K562 (cell line): ENCODE measurements at regions not wholly inside any gene's neighbourhood (a gene's known extent, or its start where the extent isn't known, plus 50 kb on each side); places are given as distances from the start of the nearest gene placed in this dataset.

Experiments used
- ATAC-seq: fragments of 200-7000 bp; cut with Tn5 transposase; 3 replicates; pipeline ENCODE4 v1.9.1; 2020; ENCODE audit warnings: moderate library complexity
- BruUV-seq: library from RNA; stranded (reverse); fragments of 400-500 nt; replicated peaks from 2 replicates; lab custom pipeline; 2021; lab: Mats Ljungman, UMichigan
- CTCF ChIA-PET: fragments of 300-600 bp; formaldehyde crosslinking; extraction: SDS; loops from one replicate; lab custom pipeline; 2021; ENCODE audit warnings: low intra/inter-chr PET ratio; lab: Yijun Ruan, JAX
- POLR2A ChIA-PET: fragments of 300-600, 350-650 bp; sonication (Branson Sonifier 250); formaldehyde crosslinking; extraction: SDS; loops from one replicate; lab custom pipeline; 2021; ENCODE audit warnings: antibody characterized with exemption, inconsistent platforms; lab: Yijun Ruan, JAX
- DNase-seq, 4 experiments: peaks; one replicate each; pipeline versions ENCODE4 v3.0.0 to v3.0.0-alpha.2; 2011 to 2018; ENCODE audit warnings: low spot score in 3 of 4, mixed read lengths in 3 of 4; ENCODE audit errors: extremely low read depth in 1 of 4
- FAIRE-seq: peaks from 2 replicates; lab custom pipeline; 2011; peaks lifted over from hg19 to GRCh38; lab: Jason Lieb, UNC
- H2AFZ ChIP-seq: 2 replicates; pipeline ENCODE4 v1.6.0; 2011; ENCODE audit warnings: low read depth, low read length, control low read depth, inconsistent platforms
- H3K27ac ChIP-seq: fragments of 200-600 bp; 3 replicates; pipeline ENCODE4 v1.8.0; 2011; ENCODE audit warnings: low read depth, mild to moderate bottlenecking, control low read depth, inconsistent platforms, low read length, moderate library complexity, mixed read lengths; ENCODE audit errors: extremely low read depth
- H3K27me3 ChIP-seq, 2 experiments: fragments of 300-600 bp in 1 of 2; 2 replicates in 1 of 2; 3 replicates in 1 of 2; pipeline versions ENCODE4 v1.6.0 to v1.8.0; 2011; ENCODE audit warnings: inconsistent platforms in 2 of 2, low read length in 2 of 2, mild to moderate bottlenecking in 1 of 2, mixed read lengths in 1 of 2, moderate library complexity in 1 of 2; ENCODE audit not compliant: control insufficient read depth in 2 of 2, insufficient read depth in 2 of 2
- H3K36me3 ChIP-seq: fragments of 300-600 bp; 3 replicates; pipeline ENCODE4 v1.8.0; 2011; ENCODE audit warnings: mild to moderate bottlenecking, low read length, inconsistent platforms; ENCODE audit not compliant: control insufficient read depth, insufficient read depth
- H3K4me1 ChIP-seq, 2 experiments: fragments of 200-600 bp in 1 of 2; replicated peaks in 1 of 2; 2 replicates in 1 of 2; 3 replicates in 1 of 2; pipeline versions ENCODE4 v1.5.1 to v1.8.0; 2011; ENCODE audit warnings: inconsistent platforms in 2 of 2, low read length in 2 of 2, mild to moderate bottlenecking in 1 of 2, mixed read lengths in 1 of 2, moderate library complexity in 1 of 2; ENCODE audit not compliant: control insufficient read depth in 2 of 2, insufficient read depth in 2 of 2
- H3K4me2 ChIP-seq: 2 replicates; pipeline ENCODE4 v1.6.1; 2011; ENCODE audit warnings: low read length, control low read depth, inconsistent platforms, mixed read lengths; ENCODE audit not compliant: insufficient read depth
- H3K4me3 ChIP-seq: fragments of 200-600 bp; sonication (generic), shearing (Covaris generic); 2 replicates; pipeline ENCODE4 v1.5.1; 2016; ENCODE audit warnings: control low read depth, inconsistent platforms
- H3K79me2 ChIP-seq: fragments of 200-600 bp; 3 replicates; pipeline ENCODE4 v1.8.0; 2011; ENCODE audit warnings: low read length, inconsistent platforms; ENCODE audit not compliant: control insufficient read depth, insufficient read depth
- H3K9ac ChIP-seq, 2 experiments: 2 replicates each; pipeline versions ENCODE4 v1.6.0 to v1.6.1; 2011; ENCODE audit warnings: low read depth in 2 of 2, low read length in 2 of 2, control low read depth in 1 of 2, inconsistent platforms in 1 of 2, mild to moderate bottlenecking in 1 of 2, mixed read lengths in 1 of 2; ENCODE audit not compliant: insufficient read depth in 1 of 2
- H3K9me1 ChIP-seq: one replicate; pipeline ENCODE4 v1.6.0; 2011; ENCODE audit warnings: inconsistent platforms, mild to moderate bottlenecking, low read length, moderate library complexity; ENCODE audit not compliant: control insufficient read depth, insufficient read depth
- H3K9me3 ChIP-seq: replicated peaks from 2 replicates; pipeline ENCODE4 v1.5.1; 2011; ENCODE audit warnings: low read depth, low read length, inconsistent platforms; ENCODE audit not compliant: control insufficient read depth, insufficient read depth
- H4K20me1 ChIP-seq: replicated peaks from 2 replicates; pipeline ENCODE4 v1.6.1; 2011; ENCODE audit warnings: low read length, inconsistent platforms, mixed read lengths; ENCODE audit not compliant: control insufficient read depth, insufficient read depth
- CBX5 ChIP-seq: IDR thresholded peaks from 2 replicates; pipeline ENCODE4 v1.6.1; 2014; ENCODE audit warnings: low read depth, borderline replicate concordance
- DEAF1 ChIP-seq: fragments of 450-650 bp; formaldehyde crosslinking; IDR thresholded peaks from 2 replicates; pipeline ENCODE4 v1.4.0; 2020; ENCODE audit warnings: mild to moderate bottlenecking, moderate library complexity
- EP300 ChIP-seq: IDR thresholded peaks from 2 replicates; pipeline ENCODE4 v1.6.1; 2012; ENCODE audit warnings: low read length, improper control_type of control experiment
- ETV1 ChIP-seq: fragments of 450-650 bp; conservative IDR thresholded peaks from 2 replicates; pipeline ENCODE4 v1.6.1; 2016; ENCODE audit warnings: missing genetic modification characterization, control low read depth, low read depth, missing compliant biosample characterization
- FOSL1 ChIP-seq: fragments of 200-800 bp; sonication (Bioruptor generic); conservative IDR thresholded peaks from 2 replicates; pipeline ENCODE4 v1.6.1; 2016; ENCODE audit warnings: missing genetic modification characterization, missing compliant biosample characterization
- FOXO4 ChIP-seq: fragments of 450-650 bp; formaldehyde crosslinking; IDR thresholded peaks from 2 replicates; pipeline ENCODE4 v1.4.0; 2020; ENCODE audit warnings: mild to moderate bottlenecking, moderate library complexity
- HBP1 ChIP-seq: fragments of 450-650 bp; formaldehyde crosslinking; IDR thresholded peaks from 2 replicates; pipeline ENCODE4 v1.4.0; 2022; ENCODE audit warnings: missing genetic modification characterization
- NFIX ChIP-seq: fragments of 250-450 bp; sonication (Bioruptor Pico); IDR thresholded peaks from 2 replicates; pipeline ENCODE4 v1.4.0; 2020; ENCODE audit warnings: low read depth, mild to moderate bottlenecking, moderate library complexity
- NRF1 ChIP-seq, 2 experiments: fragments of 450-650 bp; IDR thresholded peaks in 1 of 2; conservative IDR thresholded peaks in 1 of 2; 2 replicates each; pipeline ENCODE4 v1.6.1; 2014; ENCODE audit warnings: mild to moderate bottlenecking in 2 of 2
- RBBP5 ChIP-seq: fragments of 200-600 bp; sonication (generic); IDR thresholded peaks from 2 replicates; pipeline ENCODE4 v1.6.1; 2012; ENCODE audit warnings: borderline replicate concordance, mild to moderate bottlenecking, low read length, control low read depth, inconsistent platforms; ENCODE audit not compliant: insufficient read depth, poor library complexity, severe bottlenecking
- SNIP1 ChIP-seq: fragments of 450-650 bp; IDR thresholded peaks from 2 replicates; pipeline ENCODE4 v1.7.1; 2017; ENCODE audit warnings: low read depth, mild to moderate bottlenecking
- SREBF1 ChIP-seq: fragments of 150-350 bp; IDR thresholded peaks from 2 replicates; pipeline ENCODE4 v1.6.1; 2014; ENCODE audit warnings: antibody characterized with exemption, low read depth, low read length, borderline replicate concordance
- TCF7 ChIP-seq: sonication (generic); IDR thresholded peaks from 2 replicates; pipeline ENCODE4 v1.6.1; 2016; ENCODE audit warnings: antibody characterized with exemption, borderline replicate concordance
- ZBTB26 ChIP-seq: fragments of 450-650 bp; formaldehyde crosslinking; IDR thresholded peaks from 2 replicates; pipeline ENCODE4 v1.4.0; 2022; ENCODE audit warnings: missing genetic modification characterization
- ZNF175 ChIP-seq: fragments of 200-800 bp; sonication (Bioruptor generic); IDR thresholded peaks from 2 replicates; pipeline ENCODE4 v1.6.1; 2016; ENCODE audit warnings: low read depth, mild to moderate bottlenecking, missing genetic modification characterization, missing compliant biosample characterization
- WGBS: fragments of 100-300 bp; shearing (Covaris generic); methylation state at CpG from one replicate; pipeline ENCODE4 v1.1.6; 2016; ENCODE audit warnings: low coverage, mixed read lengths; ENCODE audit not compliant: insufficient coverage; ENCODE audit errors: missing lambda C conversion rate; 5-methylcytosine and 5-hydroxymethylcytosine counted together
- in situ Hi-C: fragments of 300-500 bp; cut with MboI; formaldehyde crosslinking; loops from 4 replicates; pipeline ENCODE4 v1.15.0; 2018; ENCODE audit warnings: inconsistent platforms, mixed read lengths
- intact Hi-C: fragments of 100-400 bp; cut with micrococcal nuclease; formaldehyde crosslinking; loops from 2 replicates; pipeline ENCODE4 v1.14.2; 2022

GRCh38 chr5:58077416-58077815 lies 382.5 kb downstream of the PLK2 start (continued):
- TF ChIP-seq FOXO4 (CRISPR knock-in tag) (no peak), FOSL1 (tag) (no peak), ZNF175 (CRISPR knock-in tag) (no peak), HBP1 (no peak), ETV1 (tag) (no peak), CBX5 (no peak), SNIP1 (no peak)
- TF ChIP-seq, all 486 proteins: peak for 0

GRCh38 chr5:58076483-58077257 lies 383.2 kb downstream of the PLK2 start:
- no peak overlapping the region for H2AFZ ChIP-seq
- in situ Hi-C loops: no loop called here
- no peaks in the 10 kb centered on the region for H3K27me3 ChIP-seq
- ChIA-PET POLR2A (no interaction called here), CTCF (no interaction called here)
- no peak overlapping the region for H3K9ac ChIP-seq
- 30% methylated on average over 7 of the region's 7 CpGs for WGBS
- BruUV-seq: no TSS peak
- H4K20me1 ChIP-seq: no peaks in the 10 kb centered on the region
- no peak overlapping the region for H3K4me2 ChIP-seq
- no peaks in the 10 kb centered on the region for H3K9me1 ChIP-seq
- H3K9me3 ChIP-seq: no peaks in the 10 kb centered on the region; the same call in 1 of the 2 replicates
- DNase-seq (no peak), ATAC-seq (no peak), FAIRE-seq (no peak)
- intact Hi-C loops: loop anchor here (10.0 kb wide), 1 partner anchor 122 kb away; no protein-coding TSS in a partner anchor
- no peaks in the 10 kb centered on the region for H3K4me1 ChIP-seq
- H3K4me3 ChIP-seq: no peak overlapping the region
- H3K79me2 ChIP-seq: no peaks in the 10 kb centered on the region
- H3K36me3 ChIP-seq: no peaks in the 10 kb centered on the region
- no peak overlapping the region for H3K27ac ChIP-seq
- no peak for TF ChIP-seq RBBP5
- no peak for TF ChIP-seq ZBTB26 (CRISPR knock-in tag)
- no peak for TF ChIP-seq TCF7
- no peak for TF ChIP-seq NRF1 (conservative IDR thresholded peaks at IDR 0.05 in 1 of 2, IDR thresholded peaks at IDR 0.05 in 1 of 2)
- TF ChIP-seq NFIX (CRISPR knock-in tag): no peak
- no peak for TF ChIP-seq SREBF1
- no peak for TF ChIP-seq DEAF1
- no peak for TF ChIP-seq EP300
